Adrenal gland (tissue), 5 donors: ENCODE measurements at regions not wholly inside any gene's neighbourhood (a gene's known extent, or its start where the extent isn't known, plus 50 kb on each side); places are given as distances from the start of the nearest gene placed in this dataset.

Experiments
- POLR2A ChIP-seq, 2 donors: fragments of 450-650 bp; IDR thresholded peaks; one replicate each; pipeline ENCODE4 v1.6.1; 2017; ENCODE audit warnings: antibody characterized with exemption in 2 of 2, mild to moderate bottlenecking in 2 of 2, moderate library complexity in 1 of 2
- TF ChIP-seq, protein P1 (sequence below), 6 experiments: fragments of 450-650 bp in 4 of 6; fragments of 200-600 bp in 2 of 6; sonication (generic) in 1 of 6; IDR thresholded peaks; 1 replicate in 5 of 6; 2 replicates in 1 of 6; pipeline versions ENCODE4 v1.5.1 to v1.8.0; 2016 to 2021; ENCODE audit warnings: antibody characterized with exemption in 6 of 6, mild to moderate bottlenecking in 2 of 6, moderate library complexity in 1 of 6
- donor health status: DM: no; HTN: no; CAD: no.

DNA sequence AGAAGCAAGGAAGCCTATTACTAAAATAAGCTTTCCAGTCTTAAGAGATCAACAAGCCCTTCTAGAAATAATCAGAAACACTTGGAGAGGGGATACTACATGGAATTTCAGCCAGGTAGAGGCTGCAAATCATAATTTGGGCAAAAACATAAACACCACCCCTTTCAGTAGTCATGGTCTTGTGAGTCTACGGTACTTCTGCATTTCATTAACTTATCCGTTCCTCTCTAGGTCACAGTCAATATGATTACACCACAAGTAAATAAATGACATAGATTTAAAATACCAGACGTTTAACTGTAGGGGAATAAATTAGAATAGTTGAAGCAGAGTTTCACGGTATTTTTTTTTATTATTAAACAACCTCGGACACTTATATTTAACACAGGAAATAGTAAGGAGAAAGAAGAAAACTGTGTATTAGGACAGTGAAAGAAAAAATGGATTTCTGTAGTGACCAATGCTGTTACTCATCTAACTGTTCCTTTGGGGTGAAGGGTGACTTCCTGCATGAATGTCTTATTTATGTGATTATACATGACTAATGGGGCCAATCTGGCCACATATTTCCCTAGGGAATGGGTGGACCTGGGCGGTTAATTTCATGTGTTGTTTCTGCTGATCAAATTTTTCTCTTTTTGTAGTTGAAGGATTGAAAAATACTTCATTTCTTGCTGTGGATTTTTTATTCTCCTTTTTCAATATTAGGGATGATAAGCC is 456.6 kb upstream of the UBE2E3 start:
- TF ChIP-seq, protein P1, sequence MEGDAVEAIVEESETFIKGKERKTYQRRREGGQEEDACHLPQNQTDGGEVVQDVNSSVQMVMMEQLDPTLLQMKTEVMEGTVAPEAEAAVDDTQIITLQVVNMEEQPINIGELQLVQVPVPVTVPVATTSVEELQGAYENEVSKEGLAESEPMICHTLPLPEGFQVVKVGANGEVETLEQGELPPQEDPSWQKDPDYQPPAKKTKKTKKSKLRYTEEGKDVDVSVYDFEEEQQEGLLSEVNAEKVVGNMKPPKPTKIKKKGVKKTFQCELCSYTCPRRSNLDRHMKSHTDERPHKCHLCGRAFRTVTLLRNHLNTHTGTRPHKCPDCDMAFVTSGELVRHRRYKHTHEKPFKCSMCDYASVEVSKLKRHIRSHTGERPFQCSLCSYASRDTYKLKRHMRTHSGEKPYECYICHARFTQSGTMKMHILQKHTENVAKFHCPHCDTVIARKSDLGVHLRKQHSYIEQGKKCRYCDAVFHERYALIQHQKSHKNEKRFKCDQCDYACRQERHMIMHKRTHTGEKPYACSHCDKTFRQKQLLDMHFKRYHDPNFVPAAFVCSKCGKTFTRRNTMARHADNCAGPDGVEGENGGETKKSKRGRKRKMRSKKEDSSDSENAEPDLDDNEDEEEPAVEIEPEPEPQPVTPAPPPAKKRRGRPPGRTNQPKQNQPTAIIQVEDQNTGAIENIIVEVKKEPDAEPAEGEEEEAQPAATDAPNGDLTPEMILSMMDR (IDR thresholded peaks at IDR 0.05) = no peak
- TF ChIP-seq POLR2A (IDR thresholded peaks at IDR 0.05) = no peak
